Loucy (cell line): ENCODE measurements at regions not wholly inside any gene's neighbourhood (a gene's known extent, or its start where the extent isn't known, plus 50 kb on each side); places are given as distances from the start of the nearest gene placed in this dataset.

Experiments used
- EZH2phosphoT487 ChIP-seq: fragments of 200-600 bp; IDR thresholded peaks from 2 replicates; pipeline ENCODE4 v1.6.1; 2018; ENCODE audit warnings: antibody characterized with exemption, mild to moderate bottlenecking, moderate library complexity, borderline replicate concordance
- TF ChIP-seq, protein P1 (sequence below): fragments of 200-600 bp; sonication (generic); conservative IDR thresholded peaks from 2 replicates; pipeline ENCODE4 v1.5.1; 2014; ENCODE audit warnings: mild to moderate bottlenecking, antibody characterized with exemption, low read length

DNA sequence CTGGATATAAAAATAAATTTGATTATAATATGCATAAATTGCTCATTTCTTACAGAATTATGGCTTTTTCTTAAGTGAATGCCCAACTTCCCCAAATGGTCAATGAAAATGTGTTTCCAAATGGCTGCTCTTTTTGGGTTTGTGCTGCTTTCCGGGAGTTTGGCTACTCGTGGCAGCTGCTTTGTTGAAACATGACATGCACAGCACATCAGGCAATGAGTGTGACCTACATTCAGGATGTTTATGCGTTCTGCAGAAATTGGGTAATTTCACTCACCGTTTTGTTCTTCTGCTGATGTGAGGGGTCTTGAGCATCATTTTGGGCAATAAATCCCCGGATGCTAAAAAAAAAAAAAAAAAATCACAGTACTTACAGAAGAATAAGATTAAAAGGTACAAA lies 825.0 kb upstream of the KLHL29 start:
- TF ChIP-seq, protein P1, sequence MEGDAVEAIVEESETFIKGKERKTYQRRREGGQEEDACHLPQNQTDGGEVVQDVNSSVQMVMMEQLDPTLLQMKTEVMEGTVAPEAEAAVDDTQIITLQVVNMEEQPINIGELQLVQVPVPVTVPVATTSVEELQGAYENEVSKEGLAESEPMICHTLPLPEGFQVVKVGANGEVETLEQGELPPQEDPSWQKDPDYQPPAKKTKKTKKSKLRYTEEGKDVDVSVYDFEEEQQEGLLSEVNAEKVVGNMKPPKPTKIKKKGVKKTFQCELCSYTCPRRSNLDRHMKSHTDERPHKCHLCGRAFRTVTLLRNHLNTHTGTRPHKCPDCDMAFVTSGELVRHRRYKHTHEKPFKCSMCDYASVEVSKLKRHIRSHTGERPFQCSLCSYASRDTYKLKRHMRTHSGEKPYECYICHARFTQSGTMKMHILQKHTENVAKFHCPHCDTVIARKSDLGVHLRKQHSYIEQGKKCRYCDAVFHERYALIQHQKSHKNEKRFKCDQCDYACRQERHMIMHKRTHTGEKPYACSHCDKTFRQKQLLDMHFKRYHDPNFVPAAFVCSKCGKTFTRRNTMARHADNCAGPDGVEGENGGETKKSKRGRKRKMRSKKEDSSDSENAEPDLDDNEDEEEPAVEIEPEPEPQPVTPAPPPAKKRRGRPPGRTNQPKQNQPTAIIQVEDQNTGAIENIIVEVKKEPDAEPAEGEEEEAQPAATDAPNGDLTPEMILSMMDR: no peak
- TF ChIP-seq EZH2phosphoT487: no peak
